ENCODE measurements at regions not wholly inside any gene's neighbourhood (a gene's known extent, or its start where the extent isn't known, plus 50 kb on each side); places are given as distances from the start of the nearest gene placed in this dataset.

DNA sequence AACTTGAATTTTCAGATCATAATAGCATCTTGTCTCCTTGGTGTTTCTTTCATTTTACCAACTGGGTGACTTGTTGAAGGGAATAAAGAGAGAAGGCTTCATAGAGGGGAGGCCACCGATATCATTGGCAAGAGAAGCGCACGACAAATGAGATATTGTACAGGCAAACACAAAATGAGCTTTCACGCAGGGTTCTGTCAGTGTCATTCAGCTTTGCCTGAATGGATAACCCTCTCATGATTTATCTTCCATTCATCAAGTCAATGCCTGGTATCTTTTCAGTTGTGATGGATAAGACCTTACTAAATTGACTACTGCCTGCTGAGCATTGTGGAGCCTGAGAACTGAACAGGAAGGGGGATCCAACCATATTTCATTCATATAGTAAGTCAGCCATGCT lies 188.6 kb upstream of the EPHA3 start:
- intact Hi-C loops (cut with DNase I) = no loop called here
- no peak for ATAC-seq
- Histone ChIP-seq H3K4me1 (no peaks in the 10 kb centered on the region), H3K4me3 (no peak overlapping the region), H3K27ac (no peak overlapping the region), H3K36me3 (no peaks in the 10 kb centered on the region), H3K27me3 (ENCODE audit: low read depth) (no peaks in the 10 kb centered on the region), H3K9me3 (no peaks in the 10 kb centered on the region)
- no peak for DNase-seq
- no peak for TF ChIP-seq CTCF (IDR thresholded peaks at IDR 0.05)

GRCh38 chr3:88921986-88922385 lies 185.4 kb upstream of the EPHA3 start:
- no peak for DNase-seq
- no peaks in the 10 kb centered on the region for H3K9me3 ChIP-seq
- no peaks in the 10 kb centered on the region for H3K36me3 ChIP-seq
- intact Hi-C loops (cut with DNase I) = no loop called here
- no peak for ATAC-seq
- TF ChIP-seq CTCF (IDR thresholded peaks at IDR 0.05) = no peak
- H3K27me3 ChIP-seq (ENCODE audit: low read depth) = no peaks in the 10 kb centered on the region
- no peak overlapping the region for H3K4me3 ChIP-seq
- H3K4me1 ChIP-seq = no peaks in the 10 kb centered on the region
- H3K27ac ChIP-seq = no peak overlapping the region

- DNase-seq (no peak), ATAC-seq (no peak)
- Histone ChIP-seq H3K36me3 (no peaks in the 10 kb centered on the region), H3K27ac (no peak overlapping the region), H3K4me1 (no peaks in the 10 kb centered on the region), H3K9me3 (no peaks in the 10 kb centered on the region), H3K4me3 (no peak overlapping the region), H3K27me3 (ENCODE audit: low read depth) (no peaks in the 10 kb centered on the region)
- no peak for TF ChIP-seq CTCF (IDR thresholded peaks at IDR 0.05)
- intact Hi-C loops (cut with DNase I) = no loop called here
Observed at GRCh38 chr3:88926221-88926620, 181.2 kb upstream of the EPHA3 start.

DNA sequence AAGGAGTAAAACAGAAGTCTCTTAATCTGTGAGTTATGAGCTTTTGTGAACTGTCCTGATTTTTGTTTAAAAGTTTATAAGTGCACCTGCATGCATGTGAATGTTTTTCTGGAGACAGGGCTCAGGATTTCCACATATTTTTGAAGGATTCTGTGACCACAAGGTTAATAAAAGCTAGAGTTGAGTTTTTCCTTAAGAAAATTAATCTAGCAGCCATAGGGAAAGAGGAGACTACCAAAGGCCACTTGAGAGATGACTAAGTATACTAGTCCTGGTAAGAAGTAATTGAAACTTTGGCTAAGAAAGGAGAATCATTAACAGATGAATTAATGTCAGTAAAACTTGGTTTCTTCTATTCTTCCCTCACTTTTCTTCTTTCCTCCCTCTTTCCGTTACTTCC lies 176.8 kb upstream of the EPHA3 start:
- Histone ChIP-seq H3K27ac (no peak overlapping the region), H3K27me3 (ENCODE audit: low read depth) (no peaks in the 10 kb centered on the region), H3K9me3 (no peaks in the 10 kb centered on the region), H3K4me1 (no peaks in the 10 kb centered on the region), H3K4me3 (no peak overlapping the region), H3K36me3 (no peaks in the 10 kb centered on the region)
- ATAC-seq = no peak
- no peak for DNase-seq
- intact Hi-C loops (cut with DNase I) = no loop called here
- TF ChIP-seq CTCF (IDR thresholded peaks at IDR 0.05) = no peak

DNA sequence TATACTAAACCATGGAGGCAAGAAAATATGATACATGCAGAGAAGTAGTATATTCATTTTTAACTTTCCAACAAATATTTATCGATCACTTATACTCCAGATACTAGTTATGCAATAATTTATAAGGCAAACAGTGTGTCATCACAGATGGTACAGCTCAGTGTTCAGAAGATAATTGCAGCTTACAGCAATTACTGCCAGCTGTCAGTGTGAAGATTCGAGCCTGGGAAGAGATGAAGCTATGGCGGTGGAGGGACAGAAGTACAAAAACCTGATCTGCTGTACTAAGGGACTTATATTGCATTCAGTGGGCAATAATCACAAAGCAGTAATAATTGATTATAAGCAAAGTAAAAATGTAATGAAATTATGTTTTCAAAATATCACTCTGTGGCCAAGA lies 170.6 kb upstream of the EPHA3 start:
- Histone ChIP-seq H3K4me3 (no peak overlapping the region), H3K27me3 (ENCODE audit: low read depth) (no peaks in the 10 kb centered on the region), H3K9me3 (no peaks in the 10 kb centered on the region), H3K27ac (no peak overlapping the region), H3K4me1 (no peaks in the 10 kb centered on the region), H3K36me3 (no peaks in the 10 kb centered on the region)
- intact Hi-C loops (cut with DNase I) = no loop called here
- no peak for TF ChIP-seq CTCF (IDR thresholded peaks at IDR 0.05)
- ATAC-seq (no peak), DNase-seq (no peak)

DNA sequence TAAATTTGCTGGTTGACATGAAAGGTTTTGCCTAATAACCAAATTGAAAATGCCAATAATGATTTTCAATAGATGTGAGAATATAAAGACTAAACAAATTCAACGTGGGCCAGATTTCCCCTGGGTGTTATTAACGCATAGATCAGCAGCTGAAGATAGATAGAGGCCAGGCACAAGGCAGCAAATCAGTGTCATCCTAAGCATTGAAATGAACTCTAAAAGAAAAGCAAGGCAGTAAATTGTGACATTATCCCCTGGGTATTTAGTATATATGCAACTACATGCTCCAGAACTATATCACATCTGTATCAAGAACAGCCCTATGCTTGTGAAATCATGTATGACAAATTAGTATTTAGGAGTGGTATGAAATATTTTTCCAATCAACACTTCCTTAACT lies 167.1 kb upstream of the EPHA3 start:
- H3K27me3 ChIP-seq (ENCODE audit: low read depth) = no peaks in the 10 kb centered on the region
- DNase-seq (no peak), ATAC-seq (no peak)
- no peaks in the 10 kb centered on the region for H3K36me3 ChIP-seq
- no peak overlapping the region for H3K27ac ChIP-seq
- intact Hi-C loops (cut with DNase I) = no loop called here
- no peaks in the 10 kb centered on the region for H3K4me1 ChIP-seq
- no peaks in the 10 kb centered on the region for H3K9me3 ChIP-seq
- no peak for TF ChIP-seq CTCF (IDR thresholded peaks at IDR 0.05)
- H3K4me3 ChIP-seq = no peak overlapping the region

All from lower lobe of right lung (tissue), 2 donors.